ENCODE measurements at regions not wholly inside any gene's neighbourhood (a gene's known extent, or its start where the extent isn't known, plus 50 kb on each side); places are given as distances from the start of the nearest gene placed in this dataset.
"Not testable (repeated sequence)": the region's sequence is repeated elsewhere in the genome, so short reads cannot be mapped to it uniquely, and the experiment has no call there.

- not testable (repeated sequence) for H3K4ac ChIP-seq (ENCODE audit: low read depth in 1 of 2, low read length in 2 of 2); H3K4me3 ChIP-seq (ENCODE audit: insufficient read depth in 1 of 2, low read depth in 1 of 2, low read length in 2 of 2); H3K79me1 ChIP-seq (replicated peaks; ENCODE audit: low read length, poor library complexity, severe bottlenecking); H3K27ac ChIP-seq (ENCODE audit: low read length, poor library complexity, severe bottlenecking); H4K91ac ChIP-seq (ENCODE audit: low read length); H3K27me3 ChIP-seq (ENCODE audit: control insufficient read depth in 1 of 2, insufficient read depth in 1 of 2, low read length in 2 of 2); H2AFZ ChIP-seq (ENCODE audit: low read depth, low read length); H3K4me2 ChIP-seq (ENCODE audit: low read length, poor library complexity, severe bottlenecking); H4K8ac ChIP-seq (ENCODE audit: low read length); H2BK5ac ChIP-seq (ENCODE audit: low read depth, low read length, poor library complexity, severe bottlenecking); H3K14ac ChIP-seq (ENCODE audit: low read length in 2 of 2); H3K18ac ChIP-seq (ENCODE audit: low read depth in 1 of 2, low read length in 2 of 2); H3K23ac ChIP-seq (ENCODE audit: low read length in 2 of 2); DNase-seq; H2BK120ac ChIP-seq (ENCODE audit: low read depth, low read length); H3K4me1 ChIP-seq (ENCODE audit: control insufficient read depth, insufficient read depth, low read depth, low read length); H2BK12ac ChIP-seq (ENCODE audit: low read length in 2 of 2); H3K9me3 ChIP-seq (ENCODE audit: control insufficient read depth, low read length); H2AK5ac ChIP-seq (ENCODE audit: low read length, severe bottlenecking); H3K9ac ChIP-seq (ENCODE audit: low read length); H2BK15ac ChIP-seq (ENCODE audit: low read depth, poor library complexity, severe bottlenecking); H3K36me3 ChIP-seq (ENCODE audit: control insufficient read depth in 1 of 2, insufficient read depth in 2 of 2, low read depth in 1 of 2, low read length in 2 of 2)
- WGBS, result 93% methylated on average over 5 of the region's 7 CpGs
Observed at GRCh38 chr18:8920856-8921787, 181.4 kb upstream of the NDUFV2 start.

GRCh38 chr18:8926464-8926863, 176.0 kb upstream of the NDUFV2 start:
- H2BK12ac ChIP-seq (ENCODE audit: low read length in 2 of 2), result no peak overlapping the region
- H4K8ac ChIP-seq (ENCODE audit: low read length), result no peak overlapping the region
- H3K9me3 ChIP-seq (ENCODE audit: control insufficient read depth, low read length), result peaks cover 22% of the 10 kb centered on the region
- no peak overlapping the region for H2BK5ac ChIP-seq (ENCODE audit: low read depth, low read length, poor library complexity, severe bottlenecking)
- no peak overlapping the region for H3K23ac ChIP-seq (ENCODE audit: low read length in 2 of 2)
- no peak overlapping the region for H2AFZ ChIP-seq (ENCODE audit: low read depth, low read length)
- H3K18ac ChIP-seq (ENCODE audit: low read depth in 1 of 2, low read length in 2 of 2), result no peak overlapping the region
- no peaks in the 10 kb centered on the region for H3K36me3 ChIP-seq (ENCODE audit: control insufficient read depth in 1 of 2, insufficient read depth in 2 of 2, low read depth in 1 of 2, low read length in 2 of 2)
- H3K9ac ChIP-seq (ENCODE audit: low read length), result no peak overlapping the region
- H3K4me2 ChIP-seq (ENCODE audit: low read length, poor library complexity, severe bottlenecking), result no peak overlapping the region
- H3K27ac ChIP-seq (ENCODE audit: low read length, poor library complexity, severe bottlenecking), result no peak overlapping the region
- H3K79me1 ChIP-seq (replicated peaks; ENCODE audit: low read length, poor library complexity, severe bottlenecking), result no peaks in the 10 kb centered on the region
- H3K14ac ChIP-seq (ENCODE audit: low read length in 2 of 2), result no peak overlapping the region
- no peaks in the 10 kb centered on the region for H3K4me1 ChIP-seq (ENCODE audit: control insufficient read depth, insufficient read depth, low read depth, low read length)
- no peak overlapping the region for H3K4ac ChIP-seq (ENCODE audit: low read depth in 1 of 2, low read length in 2 of 2)
- peak overlapping the region in 1 of 2 experiments; percentile 41 for H3K4me3 ChIP-seq (ENCODE audit: insufficient read depth in 1 of 2, low read depth in 1 of 2, low read length in 2 of 2)
- no peak overlapping the region for H2BK120ac ChIP-seq (ENCODE audit: low read depth, low read length)
- no peak overlapping the region for H2BK15ac ChIP-seq (ENCODE audit: low read depth, poor library complexity, severe bottlenecking)
- H4K91ac ChIP-seq (ENCODE audit: low read length), result no peak overlapping the region
- WGBS, result 93% methylated on average over 2 of the region's 2 CpGs
- H2AK5ac ChIP-seq (ENCODE audit: low read length, severe bottlenecking), result no peak overlapping the region
- no peak for DNase-seq
- no peaks in the 10 kb centered on the region for H3K27me3 ChIP-seq (ENCODE audit: control insufficient read depth in 1 of 2, insufficient read depth in 1 of 2, low read length in 2 of 2)

GRCh38 chr18:8928044-8928443, 174.5 kb upstream of the NDUFV2 start:
- H2BK5ac ChIP-seq (ENCODE audit: low read depth, low read length, poor library complexity, severe bottlenecking), result no peak overlapping the region
- H2AFZ ChIP-seq (ENCODE audit: low read depth, low read length), result no peak overlapping the region
- no peaks in the 10 kb centered on the region for H3K4me1 ChIP-seq (ENCODE audit: control insufficient read depth, insufficient read depth, low read depth, low read length)
- H3K27me3 ChIP-seq (ENCODE audit: control insufficient read depth in 1 of 2, insufficient read depth in 1 of 2, low read length in 2 of 2), result no peaks in the 10 kb centered on the region
- peaks cover 27% of the 10 kb centered on the region for H3K9me3 ChIP-seq (ENCODE audit: control insufficient read depth, low read length)
- H4K8ac ChIP-seq (ENCODE audit: low read length), result no peak overlapping the region
- H2BK15ac ChIP-seq (ENCODE audit: low read depth, poor library complexity, severe bottlenecking), result no peak overlapping the region
- no peak overlapping the region for H3K18ac ChIP-seq (ENCODE audit: low read depth in 1 of 2, low read length in 2 of 2)
- no peak overlapping the region for H3K27ac ChIP-seq (ENCODE audit: low read length, poor library complexity, severe bottlenecking)
- no peak overlapping the region for H3K14ac ChIP-seq (ENCODE audit: low read length in 2 of 2)
- no peak overlapping the region for H2AK5ac ChIP-seq (ENCODE audit: low read length, severe bottlenecking)
- no peak overlapping the region for H3K9ac ChIP-seq (ENCODE audit: low read length)
- no peaks in the 10 kb centered on the region for H3K36me3 ChIP-seq (ENCODE audit: control insufficient read depth in 1 of 2, insufficient read depth in 2 of 2, low read depth in 1 of 2, low read length in 2 of 2)
- no peak overlapping the region for H2BK12ac ChIP-seq (ENCODE audit: low read length in 2 of 2)
- no CpG with 5 or more reads among the region's 2 CpGs for WGBS
- no peak overlapping the region for H3K4me3 ChIP-seq (ENCODE audit: insufficient read depth in 1 of 2, low read depth in 1 of 2, low read length in 2 of 2)
- no peak overlapping the region for H3K23ac ChIP-seq (ENCODE audit: low read length in 2 of 2)
- DNase-seq, result no peak
- no peak overlapping the region for H2BK120ac ChIP-seq (ENCODE audit: low read depth, low read length)
- H3K4ac ChIP-seq (ENCODE audit: low read depth in 1 of 2, low read length in 2 of 2), result no peak overlapping the region
- H4K91ac ChIP-seq (ENCODE audit: low read length), result no peak overlapping the region
- no peaks in the 10 kb centered on the region for H3K79me1 ChIP-seq (replicated peaks; ENCODE audit: low read length, poor library complexity, severe bottlenecking)
- H3K4me2 ChIP-seq (ENCODE audit: low read length, poor library complexity, severe bottlenecking), result no peak overlapping the region

GRCh38 chr18:8928847-8929780, 173.4 kb upstream of the NDUFV2 start:
- WGBS, result 95% methylated on average over 3 of the region's 3 CpGs
- H3K14ac ChIP-seq (ENCODE audit: low read length in 2 of 2), result no peak overlapping the region
- H2BK5ac ChIP-seq (ENCODE audit: low read depth, low read length, poor library complexity, severe bottlenecking), result no peak overlapping the region
- H4K91ac ChIP-seq (ENCODE audit: low read length), result no peak overlapping the region
- H3K4me1 ChIP-seq (ENCODE audit: control insufficient read depth, insufficient read depth, low read depth, low read length), result no peaks in the 10 kb centered on the region
- H2BK15ac ChIP-seq (ENCODE audit: low read depth, poor library complexity, severe bottlenecking), result no peak overlapping the region
- no peak overlapping the region for H3K4ac ChIP-seq (ENCODE audit: low read depth in 1 of 2, low read length in 2 of 2)
- no peak for DNase-seq
- H3K79me1 ChIP-seq (replicated peaks; ENCODE audit: low read length, poor library complexity, severe bottlenecking), result no peaks in the 10 kb centered on the region
- H3K27ac ChIP-seq (ENCODE audit: low read length, poor library complexity, severe bottlenecking), result no peak overlapping the region
- H3K9ac ChIP-seq (ENCODE audit: low read length), result peak overlapping the region; percentile 23
- H3K4me2 ChIP-seq (ENCODE audit: low read length, poor library complexity, severe bottlenecking), result no peak overlapping the region
- H2AFZ ChIP-seq (ENCODE audit: low read depth, low read length), result no peak overlapping the region
- no peak overlapping the region for H2BK120ac ChIP-seq (ENCODE audit: low read depth, low read length)
- peak overlapping the region in 1 of 2 experiments; percentile 28 for H3K4me3 ChIP-seq (ENCODE audit: insufficient read depth in 1 of 2, low read depth in 1 of 2, low read length in 2 of 2)
- H4K8ac ChIP-seq (ENCODE audit: low read length), result no peak overlapping the region
- peaks cover 29% of the 10 kb centered on the region for H3K9me3 ChIP-seq (ENCODE audit: control insufficient read depth, low read length)
- no peak overlapping the region for H3K23ac ChIP-seq (ENCODE audit: low read length in 2 of 2)
- no peak overlapping the region for H3K18ac ChIP-seq (ENCODE audit: low read depth in 1 of 2, low read length in 2 of 2)
- H2BK12ac ChIP-seq (ENCODE audit: low read length in 2 of 2), result no peak overlapping the region
- no peaks in the 10 kb centered on the region for H3K36me3 ChIP-seq (ENCODE audit: control insufficient read depth in 1 of 2, insufficient read depth in 2 of 2, low read depth in 1 of 2, low read length in 2 of 2)
- H2AK5ac ChIP-seq (ENCODE audit: low read length, severe bottlenecking), result no peak overlapping the region
- no peaks in the 10 kb centered on the region for H3K27me3 ChIP-seq (ENCODE audit: control insufficient read depth in 1 of 2, insufficient read depth in 1 of 2, low read length in 2 of 2)
